B cell (primary cell): ENCODE measurements at regions not wholly inside any gene's neighbourhood (a gene's known extent, or its start where the extent isn't known, plus 50 kb on each side); places are given as distances from the start of the nearest gene placed in this dataset.
A peak's percentile ranks its signal among the peaks of the same experiment; 100 is the strongest.

Source experiments
- ATAC-seq: fragments of 200-7000 bp; cut with Tn5 transposase; one replicate; pipeline ENCODE4 v1.10.0; 2021; ENCODE audit warnings: low read depth, mild to moderate bottlenecking, moderate number of reproducible peaks, moderate library complexity
- CTCF ChIA-PET: fragments of 350-600 bp; sonication (Branson Sonifier 250); formaldehyde crosslinking; loops from one replicate; lab custom pipeline; 2021; ENCODE audit warnings: antibody characterized with exemption, inconsistent platforms; lab: Charles Lee
- POLR2A ChIA-PET: fragments of 350-600 bp; sonication (Branson Sonifier 250); formaldehyde crosslinking; loops from one replicate; lab custom pipeline; 2021; ENCODE audit warnings: antibody characterized with exemption; lab: Charles Lee
- DNase-seq: peaks from one replicate; pipeline ENCODE4 v3.0.0; 2013
- H2AFZ ChIP-seq: 2 replicates; pipeline ENCODE4 v1.6.1; 2012; ENCODE audit warnings: mild to moderate bottlenecking, low read depth, low read length; ENCODE audit not compliant: insufficient read depth, poor library complexity, severe bottlenecking
- H3K27ac ChIP-seq, 2 donors: 1 replicate in 1 of 2; 2 replicates in 1 of 2; pipeline ENCODE4 v1.5.1; 2012 to 2013; ENCODE audit warnings: low read length in 2 of 2, mild to moderate bottlenecking in 2 of 2, moderate library complexity in 1 of 2
- H3K27me3 ChIP-seq, 4 experiments: fragments of 200-600 bp in 1 of 4; sonication (generic) in 1 of 4; replicated peaks in 1 of 4; 1 replicate in 2 of 4; 2 replicates in 2 of 4; pipeline versions ENCODE4 v1.6.1 to v1.7.0; 2013 to 2016; ENCODE audit warnings: low read length in 3 of 4, mild to moderate bottlenecking in 2 of 4, mixed read lengths in 1 of 4, moderate library complexity in 1 of 4; ENCODE audit not compliant: insufficient read depth in 4 of 4, control insufficient read depth in 3 of 4; ENCODE audit errors: control extremely low read depth in 1 of 4
- H3K36me3 ChIP-seq, 2 experiments: replicated peaks in 1 of 2; 1 replicate in 1 of 2; 2 replicates in 1 of 2; pipeline versions ENCODE4 v1.6.1 to v1.7.1; 2013; ENCODE audit warnings: low read length in 1 of 2; ENCODE audit not compliant: insufficient read depth in 2 of 2, control insufficient read depth in 1 of 2; ENCODE audit errors: control extremely low read depth in 1 of 2, extremely low read depth in 1 of 2
- H3K4me1 ChIP-seq, 2 donors: fragments of 200-600 bp in 1 of 2; sonication (generic) in 1 of 2; 1 replicate in 1 of 2; 2 replicates in 1 of 2; pipeline versions ENCODE4 v1.5.1 to v1.6.1; 2013 to 2017; ENCODE audit warnings: low read length in 2 of 2; ENCODE audit not compliant: control insufficient read depth in 2 of 2, insufficient read depth in 2 of 2
- H3K4me2 ChIP-seq: replicated peaks from 2 replicates; pipeline ENCODE3; 2012; ENCODE audit warnings: mild to moderate bottlenecking, low read depth, low read length; ENCODE audit not compliant: poor library complexity, severe bottlenecking
- H3K4me3 ChIP-seq, 5 experiments: fragments of 200-600 bp in 1 of 5; sonication (generic) in 1 of 5; 1 replicate in 3 of 5; 2 replicates in 2 of 5; pipeline versions ENCODE4 v1.5.1 to v1.7.0; 2011 to 2016; ENCODE audit warnings: low read length in 4 of 5, mild to moderate bottlenecking in 4 of 5, low read depth in 2 of 5, control low read depth in 1 of 5, moderate library complexity in 1 of 5; ENCODE audit not compliant: insufficient read depth in 1 of 5; ENCODE audit errors: control extremely low read depth in 1 of 5, extremely low read depth in 1 of 5
- H3K79me2 ChIP-seq: fragments of 200-600 bp; sonication (generic); one replicate; pipeline ENCODE4 v1.6.0; 2016; ENCODE audit warnings: low read length; ENCODE audit not compliant: control insufficient read depth, insufficient read depth
- H3K9ac ChIP-seq: fragments of 200-600 bp; sonication (generic); 2 replicates; pipeline ENCODE4 v1.6.1; 2017; ENCODE audit warnings: mild to moderate bottlenecking, low read length, moderate library complexity
- H3K9me3 ChIP-seq, 3 donors: one replicate each; pipeline versions ENCODE4 v1.6.1 to v1.7.1; 2013; ENCODE audit warnings: low read length in 2 of 3; ENCODE audit not compliant: control insufficient read depth in 2 of 3, insufficient read depth in 1 of 3; ENCODE audit errors: control extremely low read depth in 1 of 3
- H4K20me1 ChIP-seq: 2 replicates; pipeline ENCODE4 v1.6.0; 2012; ENCODE audit warnings: mild to moderate bottlenecking, low read length; ENCODE audit not compliant: insufficient read depth, control insufficient read depth, poor library complexity, severe bottlenecking
- H3K27ac Mint-ChIP-seq: one replicate; pipeline ENCODE4 v1.8.0; 2021; ENCODE audit warnings: mixed read lengths
- H3K27me3 Mint-ChIP-seq: one replicate; pipeline ENCODE4 v1.8.0; 2021; ENCODE audit warnings: mixed read lengths
- H3K4me1 Mint-ChIP-seq: one replicate; pipeline ENCODE4 v1.8.0; 2021; ENCODE audit warnings: mixed read lengths
- H3K4me3 Mint-ChIP-seq: one replicate; pipeline ENCODE4 v1.8.0; 2021; ENCODE audit warnings: mixed read lengths
- H3K9me3 Mint-ChIP-seq: one replicate; pipeline ENCODE4 v1.8.0; 2022; ENCODE audit warnings: mixed read lengths; ENCODE audit not compliant: insufficient read depth
- CTCF ChIP-seq: fragments of 200-600 bp; IDR thresholded peaks from one replicate; pipeline ENCODE4 v1.8.0; 2022; ENCODE audit warnings: antibody characterized with exemption, mild to moderate bottlenecking
- EZH2 ChIP-seq: IDR thresholded peaks from 2 replicates; pipeline ENCODE4 v1.6.1; 2012; ENCODE audit warnings: borderline replicate concordance, low read depth, mild to moderate bottlenecking, moderate library complexity, low read length; ENCODE audit not compliant: insufficient read depth, poor library complexity, severe bottlenecking
- WGBS: methylation state at CpG from one replicate; pipeline ENCODE4 v1.1.5; 2013; ENCODE audit warnings: missing lambda C conversion rate; ENCODE audit not compliant: insufficient coverage; 5-methylcytosine and 5-hydroxymethylcytosine counted together
- intact Hi-C: fragments of 100-400 bp; cut with micrococcal nuclease; formaldehyde crosslinking; loops from one replicate; pipeline ENCODE4 v1.10.0; 2022

- POLR2A ChIA-PET = no interaction called here
- ATAC-seq = no peak
Observed at GRCh38 chr18:73959352-73959751, 188.3 kb downstream of the FBXO15 start.

GRCh38 chr18:73954268-73954667 is 193.4 kb downstream of the FBXO15 start:
- Histone ChIP-seq H3K27ac (peak overlapping the region; percentile 3 to 41), H3K4me3 (peak overlapping the region in 1 of 5 experiments; percentile 16), H3K4me1 (peaks cover 12 to 27% of the 10 kb centered on the region in 2 donors), H3K4me2 (peak overlapping the region; percentile 41), H3K79me2 (no peaks in the 10 kb centered on the region), H2AFZ (peak overlapping the region; percentile 17), H3K27me3 (no peaks in the 10 kb centered on the region), H3K9me3 (no peaks in the 10 kb centered on the region), H3K9ac (peak overlapping the region; percentile 23), H3K36me3 (no peaks in the 10 kb centered on the region), H4K20me1 (no peaks in the 10 kb centered on the region)
- peaks cover 25% of the 10 kb centered on the region for H3K4me1 Mint-ChIP-seq
- H3K27ac Mint-ChIP-seq = peak overlapping the region; percentile 69
- ChIA-PET CTCF (no interaction called here), POLR2A (no interaction called here)
- intact Hi-C loops = loop anchor here (10.0 kb wide), 1 partner anchor 161 kb away; no protein-coding TSS in a partner anchor
- TF ChIP-seq EZH2 (no peak), CTCF (no peak)
- ATAC-seq (no peak), DNase-seq (peak; percentile 14)
- peaks cover 4% of the 10 kb centered on the region for H3K27me3 Mint-ChIP-seq
- no peaks in the 10 kb centered on the region for H3K9me3 Mint-ChIP-seq
- 0% methylated on average over 2 of the region's 4 CpGs for WGBS
- peak overlapping the region; percentile 38 for H3K4me3 Mint-ChIP-seq

More at GRCh38 chr18:73959352-73959751, 188.3 kb downstream of the FBXO15 start:
- Mint-ChIP-seq H3K4me1 (peaks cover 31% of the 10 kb centered on the region), H3K4me3 (no peak overlapping the region), H3K27me3 (peaks cover 8% of the 10 kb centered on the region), H3K27ac (no peak overlapping the region), H3K9me3 (peaks cover 3% of the 10 kb centered on the region)
- CTCF ChIA-PET = interaction anchor here (1.0 kb wide), 1 partner anchor 165 kb away, joined by 3 read pairs; no protein-coding TSS in a partner anchor
- Histone ChIP-seq H3K36me3 (no peaks in the 10 kb centered on the region), H3K4me2 (no peak overlapping the region), H4K20me1 (no peaks in the 10 kb centered on the region), H3K9ac (no peak overlapping the region), H3K27me3 (no peaks in the 10 kb centered on the region), H3K79me2 (no peaks in the 10 kb centered on the region), H3K27ac (no peak overlapping the region), H3K9me3 (peaks cover 0 to 6% (median 0%) of the 10 kb centered on the region in 3 donors), H3K4me3 (no peak overlapping the region), H3K4me1 (peaks cover 17 to 24% of the 10 kb centered on the region in 2 donors), H2AFZ (no peak overlapping the region)
- intact Hi-C loops = loop anchor here (10.0 kb wide), 1 partner anchor 155 kb away; no protein-coding TSS in a partner anchor
- no peak for TF ChIP-seq CTCF
- TF ChIP-seq EZH2 = no peak
- no peak for DNase-seq
- 49% methylated on average over 4 of the region's 5 CpGs for WGBS
